WTC11 (cell line): ENCODE measurements at regions not wholly inside any gene's neighbourhood (a gene's known extent, or its start where the extent isn't known, plus 50 kb on each side); places are given as distances from the start of the nearest gene placed in this dataset.
"Not testable (repeated sequence)": the region's sequence is repeated elsewhere in the genome, so short reads cannot be mapped to it uniquely, and the experiment has no call there.

Experiments used
- ATAC-seq: fragments of 200-7000 bp; cut with Tn5 transposase; 2 replicates; pipeline ENCODE4 v1.10.0; 2021; ENCODE audit warnings: mild to moderate bottlenecking, moderate library complexity
- CTCF ChIA-PET: fragments of 300-600 bp; sonication (Branson Sonifier 250); formaldehyde crosslinking; loops from one replicate; lab custom pipeline; 2021; ENCODE audit warnings: antibody characterized with exemption; lab: Charles Lee
- POLR2A ChIA-PET: fragments of 350-600 bp; sonication (Branson Sonifier 250); formaldehyde crosslinking; loops from one replicate; lab custom pipeline; 2021; ENCODE audit warnings: antibody characterized with exemption; lab: Charles Lee
- DNase-seq: peaks from one replicate; pipeline ENCODE4 v3.0.0; 2021; ENCODE audit warnings: low spot score
- H3K27ac Mint-ChIP-seq: 2 replicates; pipeline ENCODE4 v1.8.0; 2021; ENCODE audit warnings: mixed read lengths
- H3K27me3 Mint-ChIP-seq: 2 replicates; pipeline ENCODE4 v1.8.0; 2021; ENCODE audit warnings: low read depth, mild to moderate bottlenecking, moderate library complexity, mixed read lengths
- H3K36me3 Mint-ChIP-seq: 2 replicates; pipeline ENCODE4 v1.8.0; 2021; ENCODE audit warnings: mixed read lengths
- H3K4me1 Mint-ChIP-seq: 2 replicates; pipeline ENCODE4 v1.8.0; 2022; ENCODE audit warnings: mixed read lengths
- H3K4me3 Mint-ChIP-seq: 2 replicates; pipeline ENCODE4 v1.8.0; 2021; ENCODE audit warnings: mild to moderate bottlenecking, moderate library complexity, mixed read lengths
- H3K9me3 Mint-ChIP-seq: 2 replicates; pipeline ENCODE4 v1.8.0; 2021; ENCODE audit warnings: mixed read lengths
- ARID4B ChIP-seq: sonication (generic); formaldehyde crosslinking; IDR thresholded peaks from 2 replicates; pipeline ENCODE4 v1.8.0; 2023; ENCODE audit warnings: missing genetic modification reagents, mild to moderate bottlenecking, borderline replicate concordance
- ATF2 ChIP-seq: sonication (generic); formaldehyde crosslinking; IDR thresholded peaks from 2 replicates; pipeline ENCODE4 v1.8.1; 2022; ENCODE audit warnings: low read depth, missing genetic modification reagents, borderline replicate concordance
- ATF3 ChIP-seq: sonication (generic); formaldehyde crosslinking; conservative IDR thresholded peaks from 2 replicates; pipeline ENCODE4 v1.8.1; 2022; ENCODE audit warnings: mild to moderate bottlenecking, missing genetic modification reagents
- CREB1 ChIP-seq: sonication (generic); formaldehyde crosslinking; IDR thresholded peaks from 2 replicates; pipeline ENCODE4 v1.8.0; 2023; ENCODE audit warnings: mild to moderate bottlenecking, missing genetic modification reagents
- CTCF ChIP-seq: fragments of 200-600 bp; IDR thresholded peaks from 2 replicates; pipeline ENCODE4 v1.8.0; 2022; ENCODE audit warnings: antibody characterized with exemption
- GABPB1 ChIP-seq: sonication (generic); formaldehyde crosslinking; IDR thresholded peaks from 2 replicates; pipeline ENCODE4 v1.8.1; 2023; ENCODE audit warnings: mild to moderate bottlenecking, missing genetic modification reagents
- GRHL2 ChIP-seq: fragments of 250-450 bp; sonication (Bioruptor Pico); IDR thresholded peaks from 2 replicates; pipeline ENCODE4 v1.8.0; 2022; ENCODE audit warnings: mild to moderate bottlenecking, moderate library complexity; ENCODE audit not compliant: insufficient replicate concordance, severe bottlenecking
- JUN ChIP-seq: sonication (generic); formaldehyde crosslinking; IDR thresholded peaks from 2 replicates; pipeline ENCODE4 v1.8.0; 2023; ENCODE audit warnings: mild to moderate bottlenecking, missing genetic modification reagents
- MLX ChIP-seq: sonication (generic); formaldehyde crosslinking; IDR thresholded peaks from 2 replicates; pipeline ENCODE4 v1.8.1; 2023; ENCODE audit warnings: mild to moderate bottlenecking, missing genetic modification reagents, moderate library complexity
- NFATC4 ChIP-seq: fragments of 250-450 bp; sonication (Bioruptor Pico); IDR thresholded peaks from 2 replicates; pipeline ENCODE4 v1.9.0; 2021; ENCODE audit warnings: mild to moderate bottlenecking
- RORB ChIP-seq: fragments of 250-450 bp; sonication (Bioruptor Pico); IDR thresholded peaks from 2 replicates; pipeline ENCODE4 v1.9.0; 2021; ENCODE audit warnings: mild to moderate bottlenecking
- SOX15 ChIP-seq: fragments of 250-450 bp; sonication (Bioruptor Pico); IDR thresholded peaks from 2 replicates; pipeline ENCODE4 v1.9.0; 2021; ENCODE audit warnings: mild to moderate bottlenecking
- STAT6 ChIP-seq: sonication (generic); formaldehyde crosslinking; conservative IDR thresholded peaks from 2 replicates; pipeline ENCODE4 v1.8.1; 2023; ENCODE audit warnings: mild to moderate bottlenecking, low read depth, missing genetic modification reagents, moderate library complexity
- TP53 ChIP-seq: sonication (generic); formaldehyde crosslinking; IDR thresholded peaks from 2 replicates; pipeline ENCODE4 v1.8.1; 2023; ENCODE audit warnings: mild to moderate bottlenecking, missing genetic modification reagents
- ZNF512 ChIP-seq: sonication (generic); formaldehyde crosslinking; IDR thresholded peaks from 2 replicates; pipeline ENCODE4 v1.8.1; 2022; ENCODE audit warnings: missing genetic modification reagents, borderline replicate concordance
- ZNF671 ChIP-seq: fragments of 250-450 bp; sonication (Bioruptor Pico); IDR thresholded peaks from 2 replicates; pipeline ENCODE4 v1.8.0; 2021; ENCODE audit warnings: mild to moderate bottlenecking

GRCh38 chr3:106140431-106140830 lies 271.6 kb upstream of the CBLB start:
- ChIA-PET CTCF (no interaction called here), POLR2A (no interaction called here)
- Mint-ChIP-seq H3K36me3 (peaks cover 10% of the 10 kb centered on the region), H3K4me3 (no peak overlapping the region), H3K27me3 (peaks cover 6% of the 10 kb centered on the region; the same call in 1 of the 2 replicates), H3K4me1 (peaks cover 14% of the 10 kb centered on the region), H3K27ac (no peak overlapping the region), H3K9me3 (peaks cover 25% of the 10 kb centered on the region)
- DNase-seq = no peak
- ATAC-seq = no peak
- no peak for TF ChIP-seq RORB (CRISPR knock-in tag)
- no peak for TF ChIP-seq ATF3
- TF ChIP-seq CTCF = no peak
- no peak for TF ChIP-seq SOX15
- TF ChIP-seq NFATC4 = no peak
- TF ChIP-seq STAT6 = no peak
- no peak for TF ChIP-seq ATF2 (CRISPR knock-in tag)
- TF ChIP-seq CREB1 (CRISPR knock-in tag) = no peak
- no peak for TF ChIP-seq ARID4B (CRISPR knock-in tag)
- no peak for TF ChIP-seq ZNF512 (CRISPR knock-in tag)
- TF ChIP-seq ZNF671 (CRISPR knock-in tag) = no peak

- Mint-ChIP-seq H3K9me3 (peaks cover 57% of the 10 kb centered on the region), H3K36me3 (peaks cover 42% of the 10 kb centered on the region), H3K4me1 (peaks cover 19% of the 10 kb centered on the region), H3K27me3 (peaks cover 6% of the 10 kb centered on the region; the same call in 1 of the 2 replicates), H3K27ac (no peak overlapping the region), H3K4me3 (no peak overlapping the region)
- ChIA-PET POLR2A (no interaction called here), CTCF (no interaction called here)
- ATAC-seq (no peak), DNase-seq (no peak)
- no peak for TF ChIP-seq JUN
- TF ChIP-seq GRHL2 (CRISPR knock-in tag) = no peak
- no peak for TF ChIP-seq MLX (CRISPR knock-in tag)
- TF ChIP-seq ZNF512 (CRISPR knock-in tag) = no peak
- TF ChIP-seq TP53 (CRISPR knock-in tag) = no peak
- TF ChIP-seq GABPB1 (CRISPR knock-in tag) = no peak
These were observed 275.2 kb upstream of the CBLB start for GRCh38 chr3:106144030-106144429.

- not testable (repeated sequence) for H3K27ac Mint-ChIP-seq, H3K27me3 Mint-ChIP-seq
These were observed 279.7 kb upstream of the CBLB start for GRCh38 chr3:106148440-106149082.

More at GRCh38 chr3:106148440-106149082, 279.7 kb upstream of the CBLB start:
- ATAC-seq, H3K4me3 Mint-ChIP-seq, CTCF ChIA-PET, POLR2A ChIA-PET, DNase-seq: not testable (repeated sequence)
- Mint-ChIP-seq H3K9me3 (peaks cover 71% of the 10 kb centered on the region), H3K4me1 (peaks cover 21% of the 10 kb centered on the region), H3K36me3 (peaks cover 52% of the 10 kb centered on the region)
